Kidney (tissue), 13 donors: ENCODE measurements at regions not wholly inside any gene's neighbourhood (a gene's known extent, or its start where the extent isn't known, plus 50 kb on each side); places are given as distances from the start of the nearest gene placed in this dataset.

Experiments
- DNase-seq, 5 donors: peaks; one replicate each; pipeline ENCODE4 v3.0.0-alpha.2; 2013 to 2020
- FAIRE-seq: peaks from 2 replicates; lab custom pipeline; 2012; peaks lifted over from hg19 to GRCh38; lab: Jason Lieb, UNC
- H3K27ac ChIP-seq, 2 donors: one replicate each; pipeline ENCODE4 v1.7.0; 2013; ENCODE audit warnings: low read depth in 2 of 2, low read length in 2 of 2, inconsistent platforms in 1 of 2
- H3K27me3 ChIP-seq: one replicate; pipeline ENCODE4 v1.7.1; 2013; ENCODE audit warnings: low read length, inconsistent platforms; ENCODE audit not compliant: control insufficient read depth, insufficient read depth
- H3K36me3 ChIP-seq, 3 donors: one replicate each; pipeline versions ENCODE4 v1.7.0 to v1.7.1; 2013; ENCODE audit warnings: low read length in 3 of 3, control low read depth in 1 of 3, inconsistent platforms in 1 of 3; ENCODE audit not compliant: insufficient read depth in 3 of 3, control insufficient read depth in 2 of 3
- H3K4me1 ChIP-seq, 3 donors: one replicate each; pipeline versions ENCODE4 v1.7.0 to v1.7.1; 2013; ENCODE audit warnings: low read length in 3 of 3, inconsistent platforms in 1 of 3, low read depth in 1 of 3; ENCODE audit not compliant: control insufficient read depth in 2 of 3, insufficient read depth in 2 of 3
- H3K4me3 ChIP-seq, 3 donors: one replicate each; pipeline versions ENCODE4 v1.7.0 to v1.8.1; 2013; ENCODE audit warnings: low read length in 3 of 3, control low read depth in 1 of 3, inconsistent platforms in 1 of 3
- H3K9ac ChIP-seq, 3 donors: one replicate each; pipeline versions ENCODE4 v1.7.0 to v1.7.1; 2013; ENCODE audit warnings: low read length in 3 of 3, control low read depth in 1 of 3, inconsistent platforms in 1 of 3
- H3K9me3 ChIP-seq, 3 donors: one replicate each; pipeline versions ENCODE4 v1.7.0 to v1.7.1; 2013; ENCODE audit warnings: low read length in 3 of 3, control low read depth in 1 of 3, inconsistent platforms in 1 of 3; ENCODE audit not compliant: control insufficient read depth in 2 of 3, insufficient read depth in 1 of 3
- intact Hi-C: fragments of 100-400 bp; cut with DNase I; formaldehyde crosslinking; loops from one replicate; pipeline ENCODE4 v1.11.1; 2022
- TF ChIP-seq, protein P1 (sequence below): IDR thresholded peaks from 3 replicates; pipeline ENCODE4 v1.5.1; 2012; ENCODE audit warnings: mild to moderate bottlenecking, moderate library complexity, borderline replicate concordance; ENCODE audit not compliant: insufficient read depth; ENCODE audit errors: extremely low read depth
- donor health status: control.
- donor health status: control.
- donor health status: control.
- donor health status: control.
- donor health status: control.
- donor health status: DM: yes; HTN: yes; CAD: no.
- donor health status: Normal renal cell carcinoma (clear cell type).

DNA sequence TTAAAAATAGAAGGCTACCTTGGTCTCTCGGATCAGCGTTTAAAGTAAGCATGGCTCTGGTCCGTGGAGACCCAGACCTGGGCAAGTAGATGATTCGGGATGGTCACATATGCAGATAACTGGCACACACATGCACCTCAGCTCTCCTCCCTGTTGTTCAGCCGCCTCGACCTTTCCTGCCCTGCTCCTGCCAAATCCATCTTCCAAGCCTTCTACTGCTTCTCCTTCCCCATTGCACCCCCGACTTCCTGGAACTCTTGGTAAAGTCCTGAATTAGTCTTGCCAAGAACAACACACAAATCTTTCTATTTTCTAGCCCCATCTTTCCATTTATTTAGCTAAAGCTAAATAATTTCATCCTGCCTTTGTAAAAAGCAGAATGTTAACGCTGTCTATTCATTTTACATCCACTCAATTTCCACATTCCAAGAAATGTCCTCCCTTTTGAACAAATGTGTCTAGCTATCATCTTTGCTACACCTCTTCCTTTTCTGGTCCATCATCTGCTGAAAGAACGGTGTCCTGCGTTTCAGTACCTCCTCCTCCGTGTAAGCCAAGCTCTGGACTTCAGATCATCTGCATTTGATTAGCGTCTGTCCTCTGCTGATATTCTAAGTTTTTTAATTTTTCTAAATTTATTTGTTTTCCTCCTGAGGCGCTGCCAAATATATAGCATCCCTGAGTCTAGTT is 92.5 kb downstream of the ZIC5 start:
- FAIRE-seq = no peak
- DNase-seq = no peak

GRCh38 chr13:99876651-99877050 is 94.9 kb downstream of the ZIC5 start:
- Histone ChIP-seq H3K9me3 (no peaks in the 10 kb centered on the region), H3K4me3 (no peak overlapping the region), H3K27me3 (no peaks in the 10 kb centered on the region), H3K4me1 (no peaks in the 10 kb centered on the region), H3K36me3 (no peaks in the 10 kb centered on the region), H3K9ac (no peak overlapping the region), H3K27ac (no peak overlapping the region)
- TF ChIP-seq, protein P1, sequence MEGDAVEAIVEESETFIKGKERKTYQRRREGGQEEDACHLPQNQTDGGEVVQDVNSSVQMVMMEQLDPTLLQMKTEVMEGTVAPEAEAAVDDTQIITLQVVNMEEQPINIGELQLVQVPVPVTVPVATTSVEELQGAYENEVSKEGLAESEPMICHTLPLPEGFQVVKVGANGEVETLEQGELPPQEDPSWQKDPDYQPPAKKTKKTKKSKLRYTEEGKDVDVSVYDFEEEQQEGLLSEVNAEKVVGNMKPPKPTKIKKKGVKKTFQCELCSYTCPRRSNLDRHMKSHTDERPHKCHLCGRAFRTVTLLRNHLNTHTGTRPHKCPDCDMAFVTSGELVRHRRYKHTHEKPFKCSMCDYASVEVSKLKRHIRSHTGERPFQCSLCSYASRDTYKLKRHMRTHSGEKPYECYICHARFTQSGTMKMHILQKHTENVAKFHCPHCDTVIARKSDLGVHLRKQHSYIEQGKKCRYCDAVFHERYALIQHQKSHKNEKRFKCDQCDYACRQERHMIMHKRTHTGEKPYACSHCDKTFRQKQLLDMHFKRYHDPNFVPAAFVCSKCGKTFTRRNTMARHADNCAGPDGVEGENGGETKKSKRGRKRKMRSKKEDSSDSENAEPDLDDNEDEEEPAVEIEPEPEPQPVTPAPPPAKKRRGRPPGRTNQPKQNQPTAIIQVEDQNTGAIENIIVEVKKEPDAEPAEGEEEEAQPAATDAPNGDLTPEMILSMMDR = no peak
- FAIRE-seq (no peak), DNase-seq (no peak)
- intact Hi-C loops = no loop called here

More for the DNA sequence above, 92.5 kb downstream of the ZIC5 start:
- Histone ChIP-seq H3K4me3 (no peak overlapping the region), H3K36me3 (no peaks in the 10 kb centered on the region), H3K27ac (no peak overlapping the region), H3K9me3 (no peaks in the 10 kb centered on the region), H3K27me3 (no peaks in the 10 kb centered on the region), H3K9ac (no peak overlapping the region), H3K4me1 (no peaks in the 10 kb centered on the region)
- TF ChIP-seq, protein P1 = no peak
- intact Hi-C loops = no loop called here

DNA sequence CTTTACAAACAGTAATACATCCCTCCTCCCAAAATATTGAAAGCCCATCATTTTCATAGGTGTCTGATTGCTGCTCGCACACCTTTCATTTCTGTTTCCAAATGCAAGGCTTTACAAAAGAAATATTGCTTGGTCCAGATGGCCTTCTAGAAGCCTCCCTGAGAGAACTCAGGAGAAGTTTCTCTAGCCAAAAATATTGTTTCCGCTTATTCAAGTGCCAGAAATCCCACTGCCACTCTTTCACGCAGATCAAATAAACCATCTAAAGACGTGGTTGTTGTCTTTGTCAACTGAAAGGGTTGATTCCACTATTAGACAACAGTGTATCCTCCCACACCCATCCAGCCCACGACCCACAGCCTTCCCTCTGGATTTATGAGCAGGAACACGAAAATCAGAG is 96.2 kb downstream of the ZIC5 start:
- H3K36me3 ChIP-seq = no peaks in the 10 kb centered on the region
- FAIRE-seq = no peak
- no peak overlapping the region for H3K4me3 ChIP-seq
- TF ChIP-seq, protein P1 = no peak
- H3K27ac ChIP-seq = no peak overlapping the region
- no peak overlapping the region for H3K9ac ChIP-seq
- H3K27me3 ChIP-seq = no peaks in the 10 kb centered on the region
- H3K9me3 ChIP-seq = no peaks in the 10 kb centered on the region
- intact Hi-C loops = no loop called here
- no peaks in the 10 kb centered on the region for H3K4me1 ChIP-seq
- no peak for DNase-seq
